ENCODE measurements at regions not wholly inside any gene's neighbourhood (a gene's known extent, or its start where the extent isn't known, plus 50 kb on each side); places are given as distances from the start of the nearest gene placed in this dataset.

GRCh38 chr13:70874636-70875035 is 766.4 kb upstream of the KLHL1 start:
- no peaks in the 10 kb centered on the region for H3K27me3 ChIP-seq (ENCODE audit: control insufficient read depth, insufficient read depth, low read length)
- no peak overlapping the region for H3K4me3 ChIP-seq (ENCODE audit: low read depth, low read length)
- TF ChIP-seq, protein P1, sequence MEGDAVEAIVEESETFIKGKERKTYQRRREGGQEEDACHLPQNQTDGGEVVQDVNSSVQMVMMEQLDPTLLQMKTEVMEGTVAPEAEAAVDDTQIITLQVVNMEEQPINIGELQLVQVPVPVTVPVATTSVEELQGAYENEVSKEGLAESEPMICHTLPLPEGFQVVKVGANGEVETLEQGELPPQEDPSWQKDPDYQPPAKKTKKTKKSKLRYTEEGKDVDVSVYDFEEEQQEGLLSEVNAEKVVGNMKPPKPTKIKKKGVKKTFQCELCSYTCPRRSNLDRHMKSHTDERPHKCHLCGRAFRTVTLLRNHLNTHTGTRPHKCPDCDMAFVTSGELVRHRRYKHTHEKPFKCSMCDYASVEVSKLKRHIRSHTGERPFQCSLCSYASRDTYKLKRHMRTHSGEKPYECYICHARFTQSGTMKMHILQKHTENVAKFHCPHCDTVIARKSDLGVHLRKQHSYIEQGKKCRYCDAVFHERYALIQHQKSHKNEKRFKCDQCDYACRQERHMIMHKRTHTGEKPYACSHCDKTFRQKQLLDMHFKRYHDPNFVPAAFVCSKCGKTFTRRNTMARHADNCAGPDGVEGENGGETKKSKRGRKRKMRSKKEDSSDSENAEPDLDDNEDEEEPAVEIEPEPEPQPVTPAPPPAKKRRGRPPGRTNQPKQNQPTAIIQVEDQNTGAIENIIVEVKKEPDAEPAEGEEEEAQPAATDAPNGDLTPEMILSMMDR (IDR thresholded peaks at IDR 0.05; ENCODE audit: insufficient read depth, low read length, poor library complexity, severe bottlenecking) = no peak
- no peak for DNase-seq (ENCODE audit: low read depth)
- no peaks in the 10 kb centered on the region for H3K36me3 ChIP-seq (ENCODE audit: control insufficient read depth, insufficient read depth, low read length)

DNA sequence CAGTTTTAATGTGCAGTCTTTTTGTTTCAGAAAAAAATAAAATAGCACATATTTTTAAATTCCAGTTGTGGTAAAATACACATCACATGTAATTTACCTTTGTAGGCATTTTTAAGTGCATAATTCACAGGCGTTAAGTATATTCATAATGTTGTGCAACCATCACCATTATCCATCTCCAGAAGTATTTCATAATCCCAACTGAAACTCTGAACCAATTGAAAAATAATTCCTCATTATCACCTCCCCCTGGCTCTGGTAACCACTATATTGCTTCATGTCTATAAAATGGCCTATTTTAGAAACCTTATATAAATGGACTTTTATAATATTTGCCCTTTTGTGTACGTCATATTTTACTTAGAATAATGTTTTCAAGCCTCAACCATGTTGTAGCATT is 756.5 kb upstream of the KLHL1 start:
- H3K27me3 ChIP-seq (ENCODE audit: control insufficient read depth, insufficient read depth, low read length) = no peaks in the 10 kb centered on the region
- H3K36me3 ChIP-seq (ENCODE audit: control insufficient read depth, insufficient read depth, low read length) = no peaks in the 10 kb centered on the region
- no peak for DNase-seq (ENCODE audit: low read depth)
- TF ChIP-seq, protein P1 (IDR thresholded peaks at IDR 0.05; ENCODE audit: insufficient read depth, low read length, poor library complexity, severe bottlenecking) = no peak
- no peak overlapping the region for H3K4me3 ChIP-seq (ENCODE audit: low read depth, low read length)

DNA sequence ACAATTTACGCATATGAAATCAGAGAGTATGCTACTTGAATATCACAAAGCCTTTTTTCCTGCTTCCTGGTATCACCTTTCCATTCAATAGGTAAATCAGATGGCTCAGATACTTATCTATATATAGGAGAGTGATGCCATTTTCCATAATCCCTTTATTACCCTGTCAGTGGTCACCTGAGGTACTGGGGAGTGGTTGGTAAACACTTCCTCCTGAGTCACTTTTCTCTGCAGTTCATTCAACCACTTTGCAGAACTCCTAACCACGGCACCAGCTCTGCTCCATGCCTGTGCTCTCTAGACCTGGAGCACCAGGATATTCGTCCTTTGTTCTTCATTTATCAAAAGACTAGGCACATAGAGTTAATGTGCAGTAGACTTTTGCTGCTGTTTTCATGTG is 748.5 kb upstream of the KLHL1 start:
- TF ChIP-seq, protein P1 (IDR thresholded peaks at IDR 0.05; ENCODE audit: insufficient read depth, low read length, poor library complexity, severe bottlenecking) = no peak
- no peak for DNase-seq (ENCODE audit: low read depth)
- H3K36me3 ChIP-seq (ENCODE audit: control insufficient read depth, insufficient read depth, low read length) = no peaks in the 10 kb centered on the region
- no peak overlapping the region for H3K4me3 ChIP-seq (ENCODE audit: low read depth, low read length)
- no peaks in the 10 kb centered on the region for H3K27me3 ChIP-seq (ENCODE audit: control insufficient read depth, insufficient read depth, low read length)

DNA sequence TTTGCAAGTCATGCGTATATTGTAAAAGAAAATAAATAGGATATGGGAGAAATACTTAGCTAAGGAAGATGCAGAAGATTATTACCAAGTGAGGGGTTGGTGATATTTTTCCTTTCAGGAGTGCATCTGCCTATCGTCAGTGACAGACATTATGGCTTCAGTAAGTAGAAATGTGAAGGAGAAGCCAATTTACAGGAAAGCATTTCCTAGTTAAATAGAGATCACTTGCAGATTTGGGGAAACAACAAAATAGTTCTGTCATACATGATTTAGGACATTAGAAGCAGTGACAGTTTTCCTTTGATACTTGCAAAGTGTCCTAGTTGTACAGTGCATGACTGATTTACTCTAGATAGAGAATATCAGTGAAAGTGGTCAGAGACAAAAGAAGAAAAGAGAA is 747.8 kb upstream of the KLHL1 start:
- H3K27me3 ChIP-seq (ENCODE audit: control insufficient read depth, insufficient read depth, low read length) = no peaks in the 10 kb centered on the region
- DNase-seq (ENCODE audit: low read depth) = no peak
- no peaks in the 10 kb centered on the region for H3K36me3 ChIP-seq (ENCODE audit: control insufficient read depth, insufficient read depth, low read length)
- TF ChIP-seq, protein P1 (IDR thresholded peaks at IDR 0.05; ENCODE audit: insufficient read depth, low read length, poor library complexity, severe bottlenecking) = no peak
- H3K4me3 ChIP-seq (ENCODE audit: low read depth, low read length) = no peak overlapping the region

DNA sequence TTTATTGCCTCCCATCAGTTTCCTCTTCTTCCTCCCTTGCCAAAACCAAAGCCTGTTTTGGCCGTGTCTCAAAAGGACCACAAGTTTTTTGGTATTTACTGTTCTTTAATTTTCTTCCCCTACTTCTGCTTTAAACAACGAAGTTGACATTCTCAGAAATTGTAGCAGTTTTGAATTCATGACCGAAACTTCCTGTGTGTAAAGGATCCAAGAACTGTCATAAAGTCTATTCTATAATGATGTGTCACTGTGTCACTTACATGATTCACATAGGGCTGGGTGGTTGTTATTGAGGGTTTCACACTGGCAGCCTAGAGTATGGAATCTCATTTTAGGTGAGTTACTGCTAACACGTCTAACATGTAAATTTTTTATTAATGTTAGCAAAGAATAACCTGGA is 741.0 kb upstream of the KLHL1 start:
- TF ChIP-seq, protein P1 (IDR thresholded peaks at IDR 0.05; ENCODE audit: insufficient read depth, low read length, poor library complexity, severe bottlenecking) = no peak
- no peaks in the 10 kb centered on the region for H3K36me3 ChIP-seq (ENCODE audit: control insufficient read depth, insufficient read depth, low read length)
- no peak for DNase-seq (ENCODE audit: low read depth)
- no peak overlapping the region for H3K4me3 ChIP-seq (ENCODE audit: low read depth, low read length)
- H3K27me3 ChIP-seq (ENCODE audit: control insufficient read depth, insufficient read depth, low read length) = no peaks in the 10 kb centered on the region

DNA sequence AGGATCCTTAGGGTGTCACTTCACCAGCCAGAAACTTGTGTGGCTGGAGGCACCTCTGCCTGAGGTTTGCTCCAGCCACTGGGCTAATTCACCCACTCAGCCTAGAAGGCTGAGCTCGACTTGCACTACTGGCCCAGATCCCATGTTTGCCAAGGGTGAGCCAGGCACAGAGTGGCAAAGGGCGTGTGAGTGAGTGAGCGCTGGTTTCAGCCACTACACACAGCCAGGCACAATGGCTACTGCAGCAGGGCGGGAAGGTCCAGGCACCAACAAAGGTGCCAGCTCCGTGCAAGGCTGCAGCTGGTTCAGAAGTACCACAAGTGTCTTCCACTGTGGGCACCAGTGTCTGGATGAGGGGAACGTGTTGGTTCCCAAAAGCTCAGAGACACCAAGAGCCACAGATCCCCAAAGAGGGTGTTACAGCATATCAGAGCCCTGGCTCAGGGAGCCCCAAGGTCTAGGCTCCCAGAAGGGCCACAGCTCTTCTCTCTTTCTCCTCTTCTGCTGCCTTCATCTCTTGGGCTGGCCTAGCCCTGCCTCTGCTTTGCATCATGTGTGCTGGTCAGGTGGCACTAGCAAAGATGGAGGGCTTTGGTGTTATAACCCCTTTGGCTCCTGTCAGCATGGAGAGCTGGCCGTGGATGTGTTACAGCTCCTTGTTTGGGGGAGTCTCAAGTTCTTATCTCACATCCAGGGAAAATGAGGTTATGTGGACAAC is 736.3 kb upstream of the KLHL1 start:
- TF ChIP-seq, protein P1 (IDR thresholded peaks at IDR 0.05; ENCODE audit: insufficient read depth, low read length, poor library complexity, severe bottlenecking) = no peak
- no peak overlapping the region for H3K4me3 ChIP-seq (ENCODE audit: low read depth, low read length)
- DNase-seq (ENCODE audit: low read depth) = no peak
- H3K36me3 ChIP-seq (ENCODE audit: control insufficient read depth, insufficient read depth, low read length) = no peaks in the 10 kb centered on the region
- no peaks in the 10 kb centered on the region for H3K27me3 ChIP-seq (ENCODE audit: control insufficient read depth, insufficient read depth, low read length)

Measured in kidney epithelial cell (primary cell).